Loucy (cell line): ENCODE measurements at regions not wholly inside any gene's neighbourhood (a gene's known extent, or its start where the extent isn't known, plus 50 kb on each side); places are given as distances from the start of the nearest gene placed in this dataset.

ENCODE experiments used
- H2AFZ ChIP-seq: fragments of 200-600 bp; sonication (generic); 2 replicates; pipeline ENCODE4 v1.6.0; 2016; ENCODE audit warnings: antibody characterized with exemption, mild to moderate bottlenecking, low read length, moderate library complexity
- H3F3A ChIP-seq: fragments of 200-600 bp; 2 replicates; pipeline ENCODE4 v1.6.0; 2016; ENCODE audit warnings: antibody characterized with exemption, low read depth, mild to moderate bottlenecking
- H3K27me3 ChIP-seq: fragments of 200-600 bp; sonication (generic); 2 replicates; pipeline ENCODE4 v1.6.1; 2014; ENCODE audit warnings: low read length, mild to moderate bottlenecking; ENCODE audit not compliant: insufficient read depth, poor library complexity, severe bottlenecking
- H3K36me3 ChIP-seq: fragments of 200-600 bp; sonication (generic); 2 replicates; pipeline ENCODE4 v1.6.1; 2016; ENCODE audit warnings: low read length; ENCODE audit not compliant: insufficient read depth
- H3K4me1 ChIP-seq: fragments of 200-600 bp; sonication (generic); 2 replicates; pipeline ENCODE4 v1.5.1; 2014; ENCODE audit warnings: low read length, mild to moderate bottlenecking; ENCODE audit not compliant: insufficient read depth, poor library complexity, severe bottlenecking
- H3K4me2 ChIP-seq: fragments of 200-600 bp; sonication (generic); 2 replicates; pipeline ENCODE4 v1.6.0; 2014; ENCODE audit warnings: antibody characterized with exemption, low read length, low read depth, mild to moderate bottlenecking; ENCODE audit not compliant: poor library complexity, severe bottlenecking
- H3K4me3 ChIP-seq: fragments of 200-600 bp; sonication (generic); 2 replicates; pipeline ENCODE4 v1.5.1; 2014; ENCODE audit warnings: low read length, mild to moderate bottlenecking, mixed read lengths; ENCODE audit not compliant: poor library complexity, severe bottlenecking
- H3K79me2 ChIP-seq: fragments of 200-600 bp; sonication (generic); 2 replicates; pipeline ENCODE4 v1.6.1; 2014; ENCODE audit warnings: low read length; ENCODE audit not compliant: insufficient read depth
- H3K9ac ChIP-seq: fragments of 200-600 bp; sonication (generic); 2 replicates; pipeline ENCODE4 v1.6.0; 2014; ENCODE audit warnings: mild to moderate bottlenecking, low read depth, low read length, moderate library complexity; ENCODE audit not compliant: poor library complexity, severe bottlenecking
- H3K9me2 ChIP-seq: fragments of 200-600 bp; sonication (generic); replicated peaks from 2 replicates; pipeline ENCODE4 v1.6.1; 2016; ENCODE audit warnings: low read depth, low read length, mixed read lengths
- H3K9me3 ChIP-seq: fragments of 200-600 bp; sonication (generic); 2 replicates; pipeline ENCODE4 v1.6.1; 2014; ENCODE audit warnings: mild to moderate bottlenecking, antibody characterized with exemption, low read length, low read depth; ENCODE audit not compliant: insufficient read depth
- H4K20me1 ChIP-seq: fragments of 200-600 bp; sonication (generic); 2 replicates; pipeline ENCODE4 v1.6.0; 2014; ENCODE audit warnings: antibody characterized with exemption, low read length, mild to moderate bottlenecking; ENCODE audit not compliant: insufficient read depth, poor library complexity, severe bottlenecking
- CTCF ChIP-seq: fragments of 200-600 bp; sonication (generic); conservative IDR thresholded peaks from 2 replicates; pipeline ENCODE4 v1.5.1; 2014; ENCODE audit warnings: mild to moderate bottlenecking, antibody characterized with exemption, low read length
- EZH2phosphoT487 ChIP-seq: fragments of 200-600 bp; IDR thresholded peaks from 2 replicates; pipeline ENCODE4 v1.6.1; 2018; ENCODE audit warnings: antibody characterized with exemption, mild to moderate bottlenecking, moderate library complexity, borderline replicate concordance

GRCh38 chr17:53629188-53629587 is 193.5 kb upstream of the KIF2B start:
- TF ChIP-seq EZH2phosphoT487 (no peak), CTCF (no peak)
- Histone ChIP-seq H3K4me2 (no peak overlapping the region), H3K4me1 (no peaks in the 10 kb centered on the region)

GRCh38 chr17:53628011-53628410 is 194.7 kb upstream of the KIF2B start:
- H3K79me2 ChIP-seq: no peaks in the 10 kb centered on the region
- H3K36me3 ChIP-seq: no peaks in the 10 kb centered on the region
- TF ChIP-seq CTCF (no peak), EZH2phosphoT487 (no peak)
- H3K27me3 ChIP-seq: no peaks in the 10 kb centered on the region
- H3K9me2 ChIP-seq: no peaks in the 10 kb centered on the region
- H2AFZ ChIP-seq: no peak overlapping the region
- no peak overlapping the region for H3K4me3 ChIP-seq
- H4K20me1 ChIP-seq: no peaks in the 10 kb centered on the region
- no peaks in the 10 kb centered on the region for H3K9me3 ChIP-seq
- H3K4me1 ChIP-seq: no peaks in the 10 kb centered on the region
- H3K4me2 ChIP-seq: no peak overlapping the region
- no peak overlapping the region for H3K9ac ChIP-seq
- no peaks in the 10 kb centered on the region for H3F3A ChIP-seq

More at GRCh38 chr17:53629188-53629587, 193.5 kb upstream of the KIF2B start:
- Histone ChIP-seq H3K9me3 (no peaks in the 10 kb centered on the region), H4K20me1 (no peaks in the 10 kb centered on the region), H3K4me3 (no peak overlapping the region), H3K36me3 (no peaks in the 10 kb centered on the region), H3K27me3 (no peaks in the 10 kb centered on the region), H3K9ac (no peak overlapping the region), H2AFZ (no peak overlapping the region), H3K79me2 (no peaks in the 10 kb centered on the region), H3F3A (no peaks in the 10 kb centered on the region), H3K9me2 (no peaks in the 10 kb centered on the region)

- TF ChIP-seq CTCF (no peak), EZH2phosphoT487 (no peak)
- no peak overlapping the region for H3K9ac ChIP-seq
Measured at GRCh38 chr17:53627511-53627910, 195.2 kb upstream of the KIF2B start.

More at GRCh38 chr17:53627511-53627910, 195.2 kb upstream of the KIF2B start:
- Histone ChIP-seq H2AFZ (no peak overlapping the region), H4K20me1 (no peaks in the 10 kb centered on the region), H3F3A (no peaks in the 10 kb centered on the region), H3K4me3 (no peak overlapping the region), H3K79me2 (no peaks in the 10 kb centered on the region), H3K9me2 (no peaks in the 10 kb centered on the region), H3K4me1 (no peaks in the 10 kb centered on the region), H3K9me3 (no peaks in the 10 kb centered on the region), H3K4me2 (no peak overlapping the region), H3K27me3 (no peaks in the 10 kb centered on the region), H3K36me3 (no peaks in the 10 kb centered on the region)
